CD4-positive, alpha-beta T cell (primary cell): ENCODE measurements at regions not wholly inside any gene's neighbourhood (a gene's known extent, or its start where the extent isn't known, plus 50 kb on each side); places are given as distances from the start of the nearest gene placed in this dataset.

Source experiments
- ATAC-seq: fragments of 200-7000 bp; cut with Tn5 transposase; one replicate; pipeline ENCODE4 v1.10.0; 2022; ENCODE audit warnings: mild to moderate bottlenecking; ENCODE audit not compliant: poor library complexity
- CTCF ChIA-PET: fragments of 350-600 bp; sonication (Branson Sonifier 250); formaldehyde crosslinking; loops from one replicate; lab custom pipeline; 2021; ENCODE audit warnings: antibody characterized with exemption, inconsistent platforms; lab: Charles Lee
- POLR2A ChIA-PET: fragments of 350-600 bp; sonication (Branson Sonifier 250); formaldehyde crosslinking; loops from one replicate; lab custom pipeline; 2021; ENCODE audit warnings: antibody characterized with exemption, inconsistent platforms; lab: Charles Lee
- DNase-seq, 14 experiments: peaks; one replicate each; pipeline ENCODE4 v3.0.0-alpha.2; 2013 to 2020; ENCODE audit warnings: mixed read lengths in 2 of 14
- H3K27ac ChIP-seq, 2 donors: one replicate each; pipeline versions ENCODE4 v1.5.1 to v1.7.0; 2013; ENCODE audit warnings: low read length in 2 of 2, low read depth in 1 of 2, mild to moderate bottlenecking in 1 of 2
- H3K27me3 ChIP-seq, 2 experiments: 1 replicate in 1 of 2; 2 replicates in 1 of 2; pipeline versions ENCODE4 v1.6.1 to v1.7.0; 2013; ENCODE audit warnings: low read length in 2 of 2, control low read depth in 1 of 2, mild to moderate bottlenecking in 1 of 2, moderate library complexity in 1 of 2; ENCODE audit not compliant: insufficient read depth in 2 of 2, control insufficient read depth in 1 of 2
- H3K36me3 ChIP-seq: one replicate; pipeline ENCODE4 v1.6.1; 2013; ENCODE audit warnings: low read length, control low read depth; ENCODE audit not compliant: insufficient read depth
- H3K4me1 ChIP-seq: one replicate; pipeline ENCODE4 v1.6.1; 2013; ENCODE audit warnings: low read length, control low read depth; ENCODE audit not compliant: insufficient read depth
- H3K4me3 ChIP-seq: one replicate; pipeline ENCODE4 v1.5.1; 2013; ENCODE audit warnings: mild to moderate bottlenecking, low read length, moderate library complexity
- H3K9me3 ChIP-seq, 2 experiments: 1 replicate in 1 of 2; 2 replicates in 1 of 2; pipeline versions ENCODE4 v1.6.1 to v1.7.0; 2013; ENCODE audit warnings: low read length in 2 of 2, mild to moderate bottlenecking in 2 of 2, control low read depth in 1 of 2, moderate library complexity in 1 of 2; ENCODE audit not compliant: control insufficient read depth in 1 of 2, insufficient read depth in 1 of 2
- H3K27ac Mint-ChIP-seq: one replicate; pipeline ENCODE4 v1.8.0; 2020; ENCODE audit warnings: mixed read lengths
- H3K27me3 Mint-ChIP-seq: one replicate; pipeline ENCODE4 v1.8.0; 2021; ENCODE audit warnings: mixed read lengths
- H3K36me3 Mint-ChIP-seq: one replicate; pipeline ENCODE4 v1.8.0; 2021; ENCODE audit warnings: low read depth, mixed read lengths
- H3K4me1 Mint-ChIP-seq: one replicate; pipeline ENCODE4 v1.8.0; 2021; ENCODE audit warnings: low read depth, mixed read lengths
- H3K4me3 Mint-ChIP-seq: one replicate; pipeline ENCODE4 v1.8.0; 2020; ENCODE audit warnings: mild to moderate bottlenecking, mixed read lengths
- H3K9me3 Mint-ChIP-seq: one replicate; pipeline ENCODE4 v1.8.0; 2020; ENCODE audit warnings: mixed read lengths
- CTCF ChIP-seq: fragments of 200-600 bp; IDR thresholded peaks from one replicate; pipeline ENCODE4 v1.8.0; 2022; ENCODE audit warnings: antibody characterized with exemption, mild to moderate bottlenecking
- intact Hi-C, 2 experiments: fragments of 100-400 bp; cut with DNase I in 1 of 2; cut with micrococcal nuclease in 1 of 2; formaldehyde crosslinking; loops; one replicate each; pipeline versions ENCODE4 v1.15.1 to v1.9.0; 2023 to 2025; cut with DNase I, micrococcal nuclease

- ChIA-PET POLR2A (no interaction called here), CTCF (no interaction called here)
- Mint-ChIP-seq H3K9me3 (no peaks in the 10 kb centered on the region), H3K27ac (no peak overlapping the region), H3K27me3 (no peaks in the 10 kb centered on the region), H3K4me3 (no peak overlapping the region), H3K4me1 (no peaks in the 10 kb centered on the region), H3K36me3 (no peaks in the 10 kb centered on the region)
- Histone ChIP-seq H3K4me1 (no peaks in the 10 kb centered on the region), H3K9me3 (no peaks in the 10 kb centered on the region), H3K36me3 (no peaks in the 10 kb centered on the region), H3K27me3 (no peaks in the 10 kb centered on the region), H3K4me3 (no peak overlapping the region), H3K27ac (no peak overlapping the region)
- intact Hi-C loops: no loop called here
- no peak for ATAC-seq
- no peak for DNase-seq
- no peak for TF ChIP-seq CTCF
Measured at GRCh38 chr9:27771803-27772545, 198.7 kb upstream of the C9orf72 start.

- Histone ChIP-seq H3K4me3 (no peak overlapping the region), H3K9me3 (peaks cover 0 to 8% of the 10 kb centered on the region in 2 experiments), H3K27me3 (no peaks in the 10 kb centered on the region), H3K36me3 (no peaks in the 10 kb centered on the region), H3K27ac (no peak overlapping the region), H3K4me1 (no peaks in the 10 kb centered on the region)
- no peak for TF ChIP-seq CTCF
- intact Hi-C loops: no loop called here
- peak in 1 of 14 experiments; percentile 4 for DNase-seq
- ATAC-seq: no peak
- no peak overlapping the region for H3K4me3 Mint-ChIP-seq
- POLR2A ChIA-PET: no interaction called here
- CTCF ChIA-PET: no interaction called here
- H3K36me3 Mint-ChIP-seq: no peaks in the 10 kb centered on the region
- H3K4me1 Mint-ChIP-seq: no peaks in the 10 kb centered on the region
- H3K27ac Mint-ChIP-seq: no peak overlapping the region
- peaks cover 6% of the 10 kb centered on the region for H3K9me3 Mint-ChIP-seq
- peaks cover 10% of the 10 kb centered on the region for H3K27me3 Mint-ChIP-seq
Measured at GRCh38 chr9:27784847-27785713, 211.8 kb upstream of the C9orf72 start.

- Histone ChIP-seq H3K36me3 (no peaks in the 10 kb centered on the region), H3K27me3 (no peaks in the 10 kb centered on the region), H3K4me1 (no peaks in the 10 kb centered on the region), H3K4me3 (no peak overlapping the region), H3K9me3 (peaks cover 0 to 8% of the 10 kb centered on the region in 2 experiments), H3K27ac (no peak overlapping the region)
- ChIA-PET CTCF (no interaction called here), POLR2A (no interaction called here)
- H3K4me3 Mint-ChIP-seq: no peak overlapping the region
- no peak for TF ChIP-seq CTCF
- H3K27me3 Mint-ChIP-seq: peaks cover 10% of the 10 kb centered on the region
- intact Hi-C loops: no loop called here
- no peaks in the 10 kb centered on the region for H3K4me1 Mint-ChIP-seq
- no peak for DNase-seq
- H3K36me3 Mint-ChIP-seq: no peaks in the 10 kb centered on the region
- H3K27ac Mint-ChIP-seq: no peak overlapping the region
- H3K9me3 Mint-ChIP-seq: peaks cover 6% of the 10 kb centered on the region
- no peak for ATAC-seq
Measured at GRCh38 chr9:27785714-27786100, 212.4 kb upstream of the C9orf72 start.
